ENCODE measurements at regions not wholly inside any gene's neighbourhood (a gene's known extent, or its start where the extent isn't known, plus 50 kb on each side); places are given as distances from the start of the nearest gene placed in this dataset.

GRCh38 chr14:76657404-76657803 is 103.9 kb upstream of the VASH1 start:
- Histone ChIP-seq H3K4me3 (ENCODE audit: low read length) (no peak overlapping the region), H3K27me3 (ENCODE audit: control insufficient read depth, insufficient read depth, low read length) (no peaks in the 10 kb centered on the region), H3K4me1 (ENCODE audit: control insufficient read depth, insufficient read depth, low read length) (no peaks in the 10 kb centered on the region), H3K27ac (ENCODE audit: low read length) (no peak overlapping the region), H3K9me3 (ENCODE audit: control insufficient read depth, insufficient read depth, low read length) (peaks cover 2% of the 10 kb centered on the region), H3K36me3 (ENCODE audit: control insufficient read depth, insufficient read depth, low read length) (no peaks in the 10 kb centered on the region)
- intact Hi-C loops (cut with micrococcal nuclease), result no loop called here
- H3K36me3 Mint-ChIP-seq, result no peaks in the 10 kb centered on the region
- H3K27ac Mint-ChIP-seq, result no peak overlapping the region
- no peak for TF ChIP-seq CTCF (IDR thresholded peaks at IDR 0.05)
- H3K4me3 Mint-ChIP-seq, result no peak overlapping the region
- H3K9me3 Mint-ChIP-seq, result no peaks in the 10 kb centered on the region
- DNase-seq (no peak), ATAC-seq (no peak)
- WGBS (ENCODE audit: insufficient coverage), result 92% methylated on average over 1 of the region's 1 CpG
- H3K4me1 Mint-ChIP-seq, result no peaks in the 10 kb centered on the region
- peaks cover 7 to 15% of the 10 kb centered on the region in 2 donors for H3K27me3 Mint-ChIP-seq (ENCODE audit: low read depth in 2 of 2)

GRCh38 chr14:76657846-76658245 is 103.4 kb upstream of the VASH1 start:
- ATAC-seq (no peak), DNase-seq (no peak)
- H3K4me3 Mint-ChIP-seq, result no peak overlapping the region
- no peaks in the 10 kb centered on the region for H3K36me3 Mint-ChIP-seq
- no peaks in the 10 kb centered on the region for H3K9me3 Mint-ChIP-seq
- H3K27me3 Mint-ChIP-seq (ENCODE audit: low read depth in 2 of 2), result peaks cover 7 to 15% of the 10 kb centered on the region in 2 donors
- intact Hi-C loops (cut with micrococcal nuclease), result no loop called here
- H3K4me3 ChIP-seq (ENCODE audit: low read length), result no peak overlapping the region
- no peaks in the 10 kb centered on the region for H3K4me1 ChIP-seq (ENCODE audit: control insufficient read depth, insufficient read depth, low read length)
- no peak for TF ChIP-seq CTCF (IDR thresholded peaks at IDR 0.05)
- H3K36me3 ChIP-seq (ENCODE audit: control insufficient read depth, insufficient read depth, low read length), result no peaks in the 10 kb centered on the region
- H3K27ac Mint-ChIP-seq, result no peak overlapping the region
- H3K27me3 ChIP-seq (ENCODE audit: control insufficient read depth, insufficient read depth, low read length), result no peaks in the 10 kb centered on the region
- H3K9me3 ChIP-seq (ENCODE audit: control insufficient read depth, insufficient read depth, low read length), result peaks cover 2% of the 10 kb centered on the region
- no peak overlapping the region for H3K27ac ChIP-seq (ENCODE audit: low read length)
- H3K4me1 Mint-ChIP-seq, result no peaks in the 10 kb centered on the region

- Histone ChIP-seq H3K9me3 (ENCODE audit: control insufficient read depth, insufficient read depth, low read length) (peaks cover 2% of the 10 kb centered on the region), H3K36me3 (ENCODE audit: control insufficient read depth, insufficient read depth, low read length) (no peaks in the 10 kb centered on the region), H3K27ac (ENCODE audit: low read length) (no peak overlapping the region), H3K4me3 (ENCODE audit: low read length) (no peak overlapping the region), H3K4me1 (ENCODE audit: control insufficient read depth, insufficient read depth, low read length) (no peaks in the 10 kb centered on the region), H3K27me3 (ENCODE audit: control insufficient read depth, insufficient read depth, low read length) (no peaks in the 10 kb centered on the region)
- no peak overlapping the region for H3K27ac Mint-ChIP-seq
- 77% methylated on average over 2 of the region's 4 CpGs for WGBS (ENCODE audit: insufficient coverage)
- ATAC-seq (no peak), DNase-seq (no peak)
- TF ChIP-seq CTCF (IDR thresholded peaks at IDR 0.05), result no peak
- no peaks in the 10 kb centered on the region for H3K36me3 Mint-ChIP-seq
- H3K9me3 Mint-ChIP-seq, result no peaks in the 10 kb centered on the region
- no peak overlapping the region for H3K4me3 Mint-ChIP-seq
- no peaks in the 10 kb centered on the region for H3K4me1 Mint-ChIP-seq
- H3K27me3 Mint-ChIP-seq (ENCODE audit: low read depth in 2 of 2), result peaks cover 7 to 12% of the 10 kb centered on the region in 2 donors
- intact Hi-C loops (cut with micrococcal nuclease), result no loop called here
These were observed 98.7 kb upstream of the VASH1 start for GRCh38 chr14:76662580-76662979.

- Mint-ChIP-seq H3K27me3 (ENCODE audit: low read depth in 2 of 2) (peaks cover 7 to 12% of the 10 kb centered on the region in 2 donors), H3K9me3 (no peaks in the 10 kb centered on the region), H3K27ac (no peak overlapping the region), H3K4me3 (no peak overlapping the region), H3K4me1 (no peaks in the 10 kb centered on the region), H3K36me3 (no peaks in the 10 kb centered on the region)
- H3K4me3 ChIP-seq (ENCODE audit: low read length), result no peak overlapping the region
- 78% methylated on average over 4 of the region's 4 CpGs for WGBS (ENCODE audit: insufficient coverage)
- H3K27ac ChIP-seq (ENCODE audit: low read length), result no peak overlapping the region
- intact Hi-C loops (cut with micrococcal nuclease), result no loop called here
- ATAC-seq (no peak), DNase-seq (no peak)
- no peaks in the 10 kb centered on the region for H3K27me3 ChIP-seq (ENCODE audit: control insufficient read depth, insufficient read depth, low read length)
- no peaks in the 10 kb centered on the region for H3K36me3 ChIP-seq (ENCODE audit: control insufficient read depth, insufficient read depth, low read length)
- TF ChIP-seq CTCF (IDR thresholded peaks at IDR 0.05), result no peak
- H3K4me1 ChIP-seq (ENCODE audit: control insufficient read depth, insufficient read depth, low read length), result no peaks in the 10 kb centered on the region
- H3K9me3 ChIP-seq (ENCODE audit: control insufficient read depth, insufficient read depth, low read length), result peaks cover 4% of the 10 kb centered on the region
These were observed 96.5 kb upstream of the VASH1 start for GRCh38 chr14:76664790-76665189.
